ENCODE measurements at regions not wholly inside any gene's neighbourhood (a gene's known extent, or its start where the extent isn't known, plus 50 kb on each side); places are given as distances from the start of the nearest gene placed in this dataset.

- DNase-seq (ENCODE audit: low spot score), result no peak
- ChIA-PET CTCF (no interaction called here), POLR2A (no interaction called here)
- Mint-ChIP-seq H3K4me1 (peaks cover 10% of the 10 kb centered on the region), H3K9me3 (no peaks in the 10 kb centered on the region), H3K36me3 (no peaks in the 10 kb centered on the region), H3K27ac (no peak overlapping the region), H3K4me3 (no peak overlapping the region), H3K27me3 (ENCODE audit: low read depth) (no peaks in the 10 kb centered on the region)
- TF ChIP-seq FOXP4 (CRISPR knock-in tag; IDR thresholded peaks at IDR 0.05) (no peak), OVOL2 (CRISPR knock-in tag; IDR thresholded peaks at IDR 0.05; ENCODE audit: borderline replicate concordance) (no peak), ZNF121 (CRISPR knock-in tag; IDR thresholded peaks at IDR 0.05) (no peak), RELA (CRISPR knock-in tag; IDR thresholded peaks at IDR 0.05; ENCODE audit: borderline replicate concordance) (no peak), ZBTB43 (CRISPR knock-in tag; IDR thresholded peaks at IDR 0.05) (no peak), NR2C2 (CRISPR knock-in tag; IDR thresholded peaks at IDR 0.05) (no peak), CREB1 (CRISPR knock-in tag; IDR thresholded peaks at IDR 0.05) (no peak), USF1 (CRISPR knock-in tag; IDR thresholded peaks at IDR 0.05) (no peak), FOXP1 (CRISPR knock-in tag; IDR thresholded peaks at IDR 0.05; ENCODE audit: borderline replicate concordance) (no peak), ZNF263 (CRISPR knock-in tag; IDR thresholded peaks at IDR 0.05; ENCODE audit: low read depth) (no peak)
- ATAC-seq, result no peak
Observed at GRCh38 chr4:175280153-175280552, 362.0 kb downstream of the ADAM29 start.

GRCh38 chr4:175281894-175282293 lies 363.7 kb downstream of the ADAM29 start:
- Mint-ChIP-seq H3K4me1 (peaks cover 10% of the 10 kb centered on the region), H3K27me3 (ENCODE audit: low read depth) (no peaks in the 10 kb centered on the region), H3K36me3 (no peaks in the 10 kb centered on the region), H3K9me3 (no peaks in the 10 kb centered on the region), H3K4me3 (no peak overlapping the region), H3K27ac (no peak overlapping the region)
- CTCF ChIA-PET, result no interaction called here
- POLR2A ChIA-PET, result no interaction called here
- TF ChIP-seq ZNF263 (CRISPR knock-in tag; IDR thresholded peaks at IDR 0.05; ENCODE audit: low read depth) (no peak), FOXP4 (CRISPR knock-in tag; IDR thresholded peaks at IDR 0.05) (no peak), E2F1 (CRISPR knock-in tag; IDR thresholded peaks at IDR 0.05) (no peak), GABPB1 (CRISPR knock-in tag; IDR thresholded peaks at IDR 0.05) (no peak), TCF7 (CRISPR knock-in tag; IDR thresholded peaks at IDR 0.05; ENCODE audit: low read depth) (no peak), MLX (CRISPR knock-in tag; IDR thresholded peaks at IDR 0.05) (no peak), ESRRA (CRISPR knock-in tag; IDR thresholded peaks at IDR 0.05; ENCODE audit: borderline replicate concordance) (no peak), ETV6 (CRISPR knock-in tag; IDR thresholded peaks at IDR 0.05) (no peak), ZNF281 (CRISPR knock-in tag; IDR thresholded peaks at IDR 0.05) (no peak), PRDM15 (CRISPR knock-in tag; IDR thresholded peaks at IDR 0.05) (no peak), SMAD3 (CRISPR knock-in tag; IDR thresholded peaks at IDR 0.05; ENCODE audit: borderline replicate concordance) (no peak)
- DNase-seq (ENCODE audit: low spot score), result no peak
- ATAC-seq, result no peak

Data from WTC11 (cell line).